Natural killer cell treated with Interleukin-12 subunit alpha and Interleukin-12 subunit beta and Interleukin-15 and Interleukin-18, amount 100 ng/mL, for 72 hours (primary cell): ENCODE measurements at regions not wholly inside any gene's neighbourhood (a gene's known extent, or its start where the extent isn't known, plus 50 kb on each side); places are given as distances from the start of the nearest gene placed in this dataset.

Source experiments
- ATAC-seq, 2 donors: fragments of 150-1000 bp; cut with Tn5 transposase in 1 of 2; sonication (Bioruptor Pico), chemical (Tn5 transposase) in 1 of 2; 2 replicates each; pipeline ENCODE4 v1.10.0; 2021
- DNase-seq: peaks from one replicate; pipeline ENCODE4 v3.0.0; 2022; ENCODE audit warnings: low spot score
- H3K27ac Mint-ChIP-seq, 2 donors: 1 replicate in 1 of 2; 2 replicates in 1 of 2; pipeline ENCODE4 v1.8.0; 2022; ENCODE audit warnings: mixed read lengths in 2 of 2, mild to moderate bottlenecking in 1 of 2, moderate library complexity in 1 of 2
- H3K27me3 Mint-ChIP-seq, 2 donors: 1 replicate in 1 of 2; 2 replicates in 1 of 2; pipeline ENCODE4 v1.8.0; 2022; ENCODE audit warnings: mixed read lengths in 2 of 2
- H3K36me3 Mint-ChIP-seq: one replicate; pipeline ENCODE4 v1.8.0; 2022; ENCODE audit warnings: mixed read lengths
- H3K4me1 Mint-ChIP-seq, 2 donors: 1 replicate in 1 of 2; 2 replicates in 1 of 2; pipeline ENCODE4 v1.8.0; 2022; ENCODE audit warnings: low read depth in 2 of 2, mixed read lengths in 2 of 2, mild to moderate bottlenecking in 1 of 2
- H3K4me3 Mint-ChIP-seq: one replicate; pipeline ENCODE4 v1.8.0; 2022; ENCODE audit warnings: mixed read lengths
- H3K9me3 Mint-ChIP-seq: 2 replicates; pipeline ENCODE4 v1.8.0; 2022; ENCODE audit warnings: mixed read lengths

DNA sequence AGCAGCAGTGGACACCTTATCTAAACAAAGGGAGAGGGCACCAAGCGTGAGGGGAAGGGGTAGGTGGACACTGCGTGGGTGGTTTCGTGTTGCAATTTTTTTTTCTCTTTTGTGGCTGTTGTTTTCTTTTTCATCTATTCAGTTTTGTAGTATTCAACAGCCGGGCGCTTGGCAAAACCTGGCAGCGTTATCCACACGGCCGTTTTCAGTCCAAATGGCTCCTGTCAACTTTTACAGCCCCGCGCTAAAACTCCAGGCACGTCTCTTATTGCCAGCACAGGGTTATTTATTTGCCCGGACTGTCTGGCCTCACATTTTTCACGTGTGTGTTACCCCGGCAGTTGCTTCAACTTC, 192.2 kb downstream of the BCOR start:
- H3K4me3 Mint-ChIP-seq = peak overlapping the region; percentile 48
- DNase-seq (no peak), ATAC-seq (no peak)
- peaks cover 15 to 23% of the 10 kb centered on the region in 2 donors for H3K4me1 Mint-ChIP-seq
- H3K9me3 Mint-ChIP-seq = no peaks in the 10 kb centered on the region
- H3K36me3 Mint-ChIP-seq = no peaks in the 10 kb centered on the region
- H3K27me3 Mint-ChIP-seq = peaks cover 6 to 23% of the 10 kb centered on the region in 2 donors
- H3K27ac Mint-ChIP-seq = peak overlapping the region in 1 of 2 donors; percentile 27

DNA sequence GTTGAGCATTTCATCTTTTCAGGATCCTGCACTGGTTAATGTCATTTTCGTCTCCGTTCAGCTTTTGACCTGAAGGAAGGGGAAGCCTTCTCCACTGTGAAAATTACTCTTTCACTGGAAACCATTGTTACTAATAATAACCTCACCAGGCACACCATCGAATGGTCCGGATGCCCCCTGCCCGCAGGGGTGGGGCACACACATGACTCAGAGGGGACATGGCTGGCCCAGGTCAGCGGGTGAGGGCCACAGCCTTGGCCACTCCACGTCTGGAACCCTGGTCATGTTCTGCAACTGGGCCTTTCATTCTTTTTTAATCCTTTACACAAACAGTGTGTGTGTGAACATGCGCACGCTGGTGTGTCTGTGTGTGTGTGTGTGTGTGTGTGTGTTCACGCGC, 191.8 kb downstream of the BCOR start:
- Mint-ChIP-seq H3K27ac (peak overlapping the region in 1 of 2 donors; percentile 27), H3K27me3 (peaks cover 6 to 23% of the 10 kb centered on the region in 2 donors), H3K9me3 (no peaks in the 10 kb centered on the region), H3K36me3 (no peaks in the 10 kb centered on the region), H3K4me3 (no peak overlapping the region), H3K4me1 (peaks cover 15 to 23% of the 10 kb centered on the region in 2 donors)
- DNase-seq (no peak), ATAC-seq (no peak)

- H3K4me3 Mint-ChIP-seq = no peak overlapping the region
- peaks cover 13 to 21% of the 10 kb centered on the region in 2 donors for H3K4me1 Mint-ChIP-seq
- no peaks in the 10 kb centered on the region for H3K9me3 Mint-ChIP-seq
- peaks cover 0 to 19% of the 10 kb centered on the region in 2 donors for H3K27me3 Mint-ChIP-seq
- H3K27ac Mint-ChIP-seq = peak overlapping the region in 1 of 2 donors; percentile 15
- no peaks in the 10 kb centered on the region for H3K36me3 Mint-ChIP-seq
- peak; percentile 53 to 85 for ATAC-seq
- DNase-seq = peak; percentile 77
Observed at GRCh38 chrX:39907964-39908661, 189.6 kb downstream of the BCOR start.

DNA sequence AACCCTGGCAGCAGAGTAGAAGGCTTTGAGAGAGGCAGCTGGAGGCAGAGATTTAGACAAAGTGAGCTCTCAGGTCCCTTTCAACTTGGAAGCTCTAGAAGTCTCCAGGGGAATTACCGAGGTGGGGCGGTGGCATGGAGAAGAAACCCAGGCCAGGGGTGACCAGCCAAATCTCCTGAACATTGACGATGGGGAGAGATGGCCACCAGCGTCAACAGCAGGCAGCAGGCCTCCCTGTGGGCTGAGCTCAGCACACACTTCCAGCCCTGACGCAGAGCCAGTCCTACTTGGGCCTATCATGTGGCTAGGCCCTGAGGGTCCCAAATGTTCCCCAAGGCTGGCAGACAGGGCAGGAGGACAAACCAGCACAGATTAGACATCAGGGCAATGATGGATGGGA, 187.8 kb downstream of the BCOR start:
- Mint-ChIP-seq H3K27me3 (peaks cover 0 to 15% of the 10 kb centered on the region in 2 donors), H3K27ac (no peak overlapping the region), H3K9me3 (no peaks in the 10 kb centered on the region), H3K36me3 (no peaks in the 10 kb centered on the region), H3K4me1 (peaks cover 9 to 16% of the 10 kb centered on the region in 2 donors), H3K4me3 (no peak overlapping the region)
- ATAC-seq (no peak), DNase-seq (no peak)

- Mint-ChIP-seq H3K9me3 (no peaks in the 10 kb centered on the region), H3K36me3 (no peaks in the 10 kb centered on the region), H3K4me3 (no peak overlapping the region), H3K4me1 (peaks cover 5 to 12% of the 10 kb centered on the region in 2 donors), H3K27ac (no peak overlapping the region), H3K27me3 (peaks cover 0 to 11% of the 10 kb centered on the region in 2 donors)
- DNase-seq (no peak), ATAC-seq (no peak)
Observed at GRCh38 chrX:39910651-39911050, 187.1 kb downstream of the BCOR start.

- ATAC-seq = no peak
- no peak overlapping the region for H3K27ac Mint-ChIP-seq
Observed at GRCh38 chrX:39911278-39911897, 186.4 kb downstream of the BCOR start.

DNA sequence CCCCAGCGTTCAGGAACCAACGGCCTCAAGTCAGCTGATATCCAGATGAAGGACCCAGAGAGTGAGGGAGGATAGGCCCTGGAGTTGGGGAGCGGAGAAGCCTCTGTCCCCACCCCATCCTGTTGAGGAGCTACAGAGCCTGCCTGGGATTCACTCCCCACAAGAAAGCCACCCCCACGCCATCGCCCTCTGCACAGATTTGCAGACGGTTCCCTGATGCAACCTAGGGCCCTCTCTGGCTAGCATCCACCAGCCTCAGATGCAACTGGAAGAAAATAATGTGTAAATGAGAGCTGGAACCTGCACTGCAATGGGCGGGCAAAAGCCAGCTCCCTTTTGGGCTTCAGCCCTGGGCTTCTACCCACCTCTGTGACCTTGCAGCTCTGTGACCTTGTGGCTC, 185.6 kb downstream of the BCOR start:
- Mint-ChIP-seq H3K9me3 (no peaks in the 10 kb centered on the region), H3K27me3 (peaks cover 0 to 13% of the 10 kb centered on the region in 2 donors), H3K36me3 (no peaks in the 10 kb centered on the region), H3K27ac (no peak overlapping the region), H3K4me3 (no peak overlapping the region), H3K4me1 (peaks cover 5 to 6% of the 10 kb centered on the region in 2 donors)
- DNase-seq = no peak
- no peak for ATAC-seq

More at GRCh38 chrX:39911278-39911897, 186.4 kb downstream of the BCOR start:
- DNase-seq = no peak
- Mint-ChIP-seq H3K9me3 (no peaks in the 10 kb centered on the region), H3K4me1 (peaks cover 5 to 6% of the 10 kb centered on the region in 2 donors), H3K36me3 (no peaks in the 10 kb centered on the region), H3K27me3 (peaks cover 0 to 11% of the 10 kb centered on the region in 2 donors), H3K4me3 (no peak overlapping the region)

DNA sequence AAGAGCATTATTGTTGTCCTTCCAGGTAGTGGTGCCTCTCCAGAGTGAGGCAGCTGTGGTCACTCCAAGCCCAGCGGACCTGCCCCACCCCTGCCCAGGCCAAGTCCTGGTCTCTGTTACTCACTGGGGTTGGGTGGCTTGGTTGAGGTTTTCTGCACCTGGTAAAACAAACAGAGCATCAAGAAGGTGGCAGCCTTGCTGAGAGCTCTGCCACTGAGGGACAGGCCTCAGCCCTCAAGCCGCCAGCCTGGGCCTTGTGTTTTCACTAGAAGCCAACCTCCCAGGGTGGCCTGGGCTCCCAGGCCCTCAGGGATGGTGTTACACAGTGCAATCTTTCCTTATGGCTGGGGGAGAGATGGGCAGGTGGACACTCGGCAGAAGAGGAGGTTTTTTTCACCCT, 182.7 kb downstream of the BCOR start:
- no peak for DNase-seq
- no peaks in the 10 kb centered on the region for H3K9me3 Mint-ChIP-seq
- H3K4me1 Mint-ChIP-seq = no peaks in the 10 kb centered on the region
- no peak overlapping the region for H3K27ac Mint-ChIP-seq
- H3K36me3 Mint-ChIP-seq = no peaks in the 10 kb centered on the region
- H3K4me3 Mint-ChIP-seq = no peak overlapping the region
- ATAC-seq = no peak
- H3K27me3 Mint-ChIP-seq = peaks cover 0 to 12% of the 10 kb centered on the region in 2 donors

DNA sequence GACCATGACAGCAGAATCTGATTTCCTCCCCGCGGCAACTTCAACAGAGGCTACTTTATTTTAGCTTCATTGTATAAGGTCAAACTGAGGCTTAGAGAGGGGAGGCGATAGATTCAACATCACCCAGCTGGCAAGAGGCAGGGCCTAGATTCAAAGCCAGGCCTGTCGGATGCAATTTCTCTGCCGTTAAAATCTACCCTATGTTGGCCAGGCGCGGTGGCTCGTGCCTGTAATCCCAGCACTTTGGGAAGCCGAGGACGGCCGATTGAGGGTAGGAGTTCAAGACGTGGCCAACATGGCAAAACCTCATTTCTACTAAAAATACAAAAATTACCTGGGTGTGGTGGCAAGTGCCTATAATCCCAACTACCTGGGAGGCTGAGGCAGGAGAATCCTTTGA, 182.2 kb downstream of the BCOR start:
- Mint-ChIP-seq H3K9me3 (no peaks in the 10 kb centered on the region), H3K36me3 (no peaks in the 10 kb centered on the region), H3K27me3 (peaks cover 0 to 11% of the 10 kb centered on the region in 2 donors), H3K4me3 (no peak overlapping the region), H3K4me1 (no peaks in the 10 kb centered on the region), H3K27ac (no peak overlapping the region)
- no peak for DNase-seq
- ATAC-seq = no peak

DNA sequence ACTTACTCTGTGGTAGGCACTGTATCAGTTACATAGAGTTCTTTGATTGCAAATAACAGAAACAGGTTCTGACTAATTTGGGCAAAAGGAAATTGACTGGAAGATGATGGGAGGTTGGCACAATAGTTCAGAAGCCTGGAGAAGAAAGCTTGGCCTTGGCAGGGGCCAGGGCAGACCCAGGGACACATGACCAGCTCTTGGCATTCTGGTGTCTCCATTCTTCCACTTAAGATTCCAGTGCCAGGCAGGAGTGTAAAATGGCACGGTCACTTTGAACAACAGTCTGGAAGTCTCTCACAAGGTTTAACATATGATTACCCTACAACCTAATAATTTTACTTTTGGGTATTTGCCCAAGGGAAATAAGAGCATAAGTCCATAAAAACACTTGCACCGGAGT, 175.9 kb downstream of the BCOR start:
- Mint-ChIP-seq H3K4me1 (no peaks in the 10 kb centered on the region), H3K9me3 (no peaks in the 10 kb centered on the region), H3K4me3 (no peak overlapping the region), H3K27me3 (peaks cover 0 to 6% of the 10 kb centered on the region in 2 donors), H3K36me3 (no peaks in the 10 kb centered on the region), H3K27ac (no peak overlapping the region)
- ATAC-seq (no peak), DNase-seq (no peak)

DNA sequence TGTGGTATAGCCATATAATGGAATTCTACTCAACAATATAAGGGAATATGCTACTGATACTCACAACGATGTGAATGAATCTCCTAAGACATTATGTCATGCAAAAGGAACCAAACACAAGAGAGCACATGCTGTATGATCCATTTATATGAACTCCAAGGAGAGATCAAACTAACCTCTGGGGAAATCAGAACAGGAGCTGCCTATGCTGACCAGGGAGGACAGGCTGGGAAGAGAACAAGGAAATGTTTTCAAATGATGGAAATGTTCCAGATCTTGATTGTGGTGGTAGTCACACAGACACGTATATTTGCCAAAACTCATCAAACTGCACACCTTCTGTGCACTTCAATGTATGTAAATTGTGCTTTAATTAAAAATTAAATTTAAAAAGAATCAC, 175.3 kb downstream of the BCOR start:
- Mint-ChIP-seq H3K36me3 (no peaks in the 10 kb centered on the region), H3K4me1 (no peaks in the 10 kb centered on the region), H3K9me3 (no peaks in the 10 kb centered on the region), H3K27me3 (peaks cover 0 to 6% of the 10 kb centered on the region in 2 donors), H3K27ac (no peak overlapping the region), H3K4me3 (no peak overlapping the region)
- no peak for DNase-seq
- no peak for ATAC-seq

GRCh38 chrX:39922926-39923325, 174.8 kb downstream of the BCOR start:
- H3K4me1 Mint-ChIP-seq = no peaks in the 10 kb centered on the region
- no peak for DNase-seq
- no peak overlapping the region for H3K4me3 Mint-ChIP-seq
- no peak for ATAC-seq
- H3K9me3 Mint-ChIP-seq = no peaks in the 10 kb centered on the region
- H3K36me3 Mint-ChIP-seq = no peaks in the 10 kb centered on the region
- no peak overlapping the region for H3K27ac Mint-ChIP-seq
- H3K27me3 Mint-ChIP-seq = peaks cover 0 to 6% of the 10 kb centered on the region in 2 donors

GRCh38 chrX:39927380-39927779, 170.4 kb downstream of the BCOR start:
- Mint-ChIP-seq H3K9me3 (no peaks in the 10 kb centered on the region), H3K27ac (no peak overlapping the region), H3K27me3 (peaks cover 0 to 6% of the 10 kb centered on the region in 2 donors), H3K36me3 (no peaks in the 10 kb centered on the region), H3K4me3 (no peak overlapping the region), H3K4me1 (no peaks in the 10 kb centered on the region)
- DNase-seq (no peak), ATAC-seq (no peak)

DNA sequence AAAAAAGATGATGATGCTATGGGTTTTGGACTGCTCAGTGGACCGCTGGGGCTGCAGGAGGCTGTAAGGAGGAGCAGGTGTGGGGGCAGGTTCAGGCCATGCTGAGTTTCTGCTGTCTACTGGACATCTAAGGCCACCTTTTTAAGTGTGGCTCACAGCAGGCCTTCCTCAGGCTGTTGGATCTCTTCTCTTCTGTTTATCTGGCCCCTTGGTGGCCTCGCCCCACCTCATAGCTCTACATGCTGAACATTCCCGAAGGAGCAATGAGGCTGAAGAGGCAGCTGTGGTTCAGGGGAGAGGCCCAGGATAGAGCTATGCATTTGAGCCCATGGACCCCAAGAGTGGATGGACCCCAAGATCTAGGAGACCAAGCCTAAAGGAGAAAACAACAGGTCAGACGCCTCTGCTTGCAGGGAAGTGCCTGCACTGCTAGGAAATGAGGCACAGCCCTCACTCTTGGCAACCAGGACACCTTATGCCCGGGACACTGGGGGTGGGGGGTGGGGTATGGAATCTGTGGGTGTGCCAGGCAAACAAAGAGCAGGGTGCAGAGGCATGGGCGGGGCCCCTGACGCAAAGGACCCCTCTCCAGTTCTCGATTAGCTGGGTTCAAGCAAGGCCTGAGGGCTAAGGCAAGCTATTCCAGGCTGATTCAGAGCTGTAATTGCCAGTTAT, 168.9 kb downstream of the BCOR start:
- Mint-ChIP-seq H3K27me3 (peaks cover 0 to 6% of the 10 kb centered on the region in 2 donors), H3K4me1 (no peaks in the 10 kb centered on the region), H3K36me3 (no peaks in the 10 kb centered on the region), H3K4me3 (no peak overlapping the region), H3K27ac (no peak overlapping the region), H3K9me3 (no peaks in the 10 kb centered on the region)
- DNase-seq = no peak
- ATAC-seq = no peak
